IMR-90 (cell line): ENCODE measurements at regions not wholly inside any gene's neighbourhood (a gene's known extent, or its start where the extent isn't known, plus 50 kb on each side); places are given as distances from the start of the nearest gene placed in this dataset.

Experiments
- ATAC-seq: fragments of 200-7000 bp; cut with Tn5 transposase; 2 replicates; pipeline ENCODE4 v1.9.1; 2020; ENCODE audit warnings: low read depth, mild to moderate bottlenecking, moderate library complexity
- BruUV-seq: library from RNA; stranded (reverse); fragments of 400-500 nt; replicated peaks from 2 replicates; lab custom pipeline; 2021; lab: Mats Ljungman, UMichigan
- CTCF ChIA-PET: fragments of 300-600 bp; formaldehyde crosslinking; extraction: SDS; loops from one replicate; lab custom pipeline; 2021; ENCODE audit warnings: antibody characterized with exemption; lab: Yijun Ruan, JAX
- POLR2A ChIA-PET: fragments of 300-600 bp; sonication (Branson Sonifier 250); formaldehyde crosslinking; loops from one replicate; lab custom pipeline; 2022; ENCODE audit warnings: antibody characterized with exemption; ENCODE audit not compliant: unreplicated experiment; lab: Charles Lee
- DNase-seq: peaks from one replicate; pipeline ENCODE4 v3.0.0; 2013
- H2AFZ ChIP-seq: replicated peaks from 2 replicates; pipeline ENCODE3; 2013; ENCODE audit warnings: low read length, mild to moderate bottlenecking; ENCODE audit not compliant: poor library complexity
- H2AK5ac ChIP-seq: 2 replicates; pipeline ENCODE4 v1.6.1; 2013; ENCODE audit warnings: low read depth, low read length, inconsistent platforms
- H2AK9ac ChIP-seq: replicated peaks from 2 replicates; pipeline ENCODE3; 2013; ENCODE audit warnings: mild to moderate bottlenecking, low read depth, low read length, moderate library complexity; ENCODE audit not compliant: poor library complexity
- H2BK120ac ChIP-seq: 2 replicates; pipeline ENCODE4 v1.6.1; 2013; ENCODE audit warnings: low read depth, low read length, inconsistent platforms
- H2BK15ac ChIP-seq: 3 replicates; pipeline ENCODE4 v1.6.1; 2013; ENCODE audit warnings: low read depth, low read length, inconsistent platforms
- H2BK20ac ChIP-seq: 2 replicates; pipeline ENCODE4 v1.6.1; 2013; ENCODE audit warnings: low read depth, mild to moderate bottlenecking, inconsistent platforms, low read length, moderate library complexity
- H2BK5ac ChIP-seq: 2 replicates; pipeline ENCODE4 v1.6.1; 2013; ENCODE audit warnings: mild to moderate bottlenecking, low read depth, low read length, inconsistent platforms; ENCODE audit not compliant: poor library complexity, severe bottlenecking
- H3K14ac ChIP-seq: replicated peaks from 2 replicates; pipeline ENCODE4 v1.6.1; 2013; ENCODE audit warnings: low read depth, low read length, inconsistent platforms
- H3K18ac ChIP-seq: 2 replicates; pipeline ENCODE4 v1.6.1; 2013; ENCODE audit warnings: low read depth, low read length, control low read depth
- H3K23ac ChIP-seq: 2 replicates; pipeline ENCODE4 v1.6.1; 2013; ENCODE audit warnings: low read depth, low read length, inconsistent platforms
- H3K27ac ChIP-seq: 2 replicates; pipeline ENCODE4 v1.5.1; 2013; ENCODE audit warnings: mild to moderate bottlenecking, control low read depth, low read length; ENCODE audit not compliant: insufficient read depth
- H3K27me3 ChIP-seq: 2 replicates; pipeline ENCODE4 v1.6.1; 2013; ENCODE audit warnings: low read length; ENCODE audit not compliant: control insufficient read depth, insufficient read depth
- H3K36me3 ChIP-seq: 2 replicates; pipeline ENCODE4 v1.6.1; 2013; ENCODE audit warnings: low read length, mixed read lengths; ENCODE audit not compliant: control insufficient read depth, insufficient read depth
- H3K4ac ChIP-seq: 2 replicates; pipeline ENCODE4 v1.6.1; 2013; ENCODE audit warnings: low read depth, low read length, inconsistent platforms
- H3K4me1 ChIP-seq: 2 replicates; pipeline ENCODE4 v1.6.1; 2013; ENCODE audit warnings: low read length, mixed read lengths; ENCODE audit not compliant: control insufficient read depth, insufficient read depth
- H3K4me2 ChIP-seq: 2 replicates; pipeline ENCODE4 v1.6.1; 2013; ENCODE audit warnings: low read depth, mild to moderate bottlenecking, control low read depth, low read length, moderate library complexity
- H3K4me3 ChIP-seq: 2 replicates; pipeline ENCODE4 v1.5.1; 2013; ENCODE audit warnings: low read depth, mild to moderate bottlenecking, control low read depth, low read length, moderate library complexity; ENCODE audit not compliant: insufficient read depth
- H3K56ac ChIP-seq: 2 replicates; pipeline ENCODE4 v1.6.1; 2013; ENCODE audit warnings: low read length, inconsistent platforms; ENCODE audit not compliant: insufficient read depth; ENCODE audit errors: extremely low read depth
- H3K79me1 ChIP-seq, 2 experiments: 2 replicates each; pipeline ENCODE4 v1.6.1; 2013; ENCODE audit warnings: low read length in 2 of 2, inconsistent platforms in 1 of 2, low read depth in 1 of 2
- H3K9ac ChIP-seq: 2 replicates; pipeline ENCODE4 v1.6.1; 2013; ENCODE audit warnings: low read depth, low read length, control low read depth
- H3K9me1 ChIP-seq: 2 replicates; pipeline ENCODE4 v1.6.1; 2013; ENCODE audit warnings: low read length, inconsistent platforms; ENCODE audit not compliant: insufficient read depth
- H3K9me3 ChIP-seq: 2 replicates; pipeline ENCODE4 v1.6.1; 2013; ENCODE audit warnings: low read length; ENCODE audit not compliant: control insufficient read depth, insufficient read depth
- H4K20me1 ChIP-seq: 2 replicates; pipeline ENCODE4 v1.6.1; 2013; ENCODE audit warnings: low read length, inconsistent platforms; ENCODE audit not compliant: insufficient read depth
- H4K5ac ChIP-seq: 2 replicates; pipeline ENCODE4 v1.6.1; 2013; ENCODE audit warnings: mild to moderate bottlenecking, low read depth, low read length, control low read depth
- H4K8ac ChIP-seq, 2 experiments: 2 replicates each; pipeline ENCODE4 v1.6.1; 2013; ENCODE audit warnings: low read depth in 2 of 2, low read length in 2 of 2, control low read depth in 1 of 2, inconsistent platforms in 1 of 2
- H4K91ac ChIP-seq: 2 replicates; pipeline ENCODE4 v1.6.1; 2013; ENCODE audit warnings: low read depth, low read length, inconsistent platforms; ENCODE audit not compliant: insufficient read depth
- BHLHE40 ChIP-seq: fragments of 150-350 bp; IDR thresholded peaks from 2 replicates; pipeline ENCODE4 v1.6.1; 2016; ENCODE audit warnings: mild to moderate bottlenecking, low read depth, low read length
- CEBPB ChIP-seq: IDR thresholded peaks from 2 replicates; pipeline ENCODE4 v1.6.1; 2012; ENCODE audit warnings: low read depth, low read length, improper control_type of control experiment
- CHD1 ChIP-seq: IDR thresholded peaks from 2 replicates; pipeline ENCODE4 v1.6.1; 2012; ENCODE audit warnings: low read depth, low read length, improper control_type of control experiment
- FOS ChIP-seq: fragments of 150-350 bp; IDR thresholded peaks from 2 replicates; pipeline ENCODE4 v1.6.1; 2016; ENCODE audit warnings: low read depth, low read length
- MAFK ChIP-seq: IDR thresholded peaks from 2 replicates; pipeline ENCODE4 v1.6.1; 2012; ENCODE audit warnings: low read depth, low read length, improper control_type of control experiment
- MAZ ChIP-seq: IDR thresholded peaks from 2 replicates; pipeline ENCODE4 v1.6.1; 2012; ENCODE audit warnings: low read depth, mild to moderate bottlenecking, low read length, improper control_type of control experiment, moderate library complexity, borderline replicate concordance
- MXI1 ChIP-seq: IDR thresholded peaks from 2 replicates; pipeline ENCODE4 v1.6.1; 2012; ENCODE audit warnings: low read depth, mild to moderate bottlenecking, low read length, moderate library complexity, borderline replicate concordance
- NFE2L2 ChIP-seq: fragments of 150-350 bp; IDR thresholded peaks from 2 replicates; pipeline ENCODE4 v1.6.1; 2016; ENCODE audit warnings: low read depth, mild to moderate bottlenecking, low read length
- POLR2A ChIP-seq: IDR thresholded peaks from 2 replicates; pipeline ENCODE4 v1.6.1; 2012; ENCODE audit warnings: mild to moderate bottlenecking, low read depth, low read length
- RAD21 ChIP-seq: IDR thresholded peaks from 2 replicates; pipeline ENCODE4 v1.6.1; 2012; ENCODE audit warnings: low read length, improper control_type of control experiment
- RCOR1 ChIP-seq: IDR thresholded peaks from 2 replicates; pipeline ENCODE4 v1.6.1; 2012; ENCODE audit warnings: mild to moderate bottlenecking, low read length, improper control_type of control experiment; ENCODE audit not compliant: insufficient replicate concordance
- RFX5 ChIP-seq: IDR thresholded peaks from 2 replicates; pipeline ENCODE4 v1.8.0; 2012; ENCODE audit warnings: low read depth, mild to moderate bottlenecking, low read length, moderate library complexity
- SMC3 ChIP-seq: fragments of 150-350 bp; IDR thresholded peaks from 2 replicates; pipeline ENCODE4 v1.6.1; 2016; ENCODE audit warnings: low read depth, mild to moderate bottlenecking, antibody characterized with exemption, low read length, moderate library complexity
- WGBS, 2 experiments: methylation state at CpG; one replicate each; pipeline versions ENCODE4 v1.1.5 to v1.1.7; 2013; ENCODE audit warnings: missing lambda C conversion rate in 2 of 2; ENCODE audit not compliant: insufficient read length in 1 of 2; ENCODE audit errors: extremely low coverage in 2 of 2; 5-methylcytosine and 5-hydroxymethylcytosine counted together
- dilution Hi-C: fragments of 300-500 bp; cut with HindIII; formaldehyde crosslinking; loops from one replicate; pipeline ENCODE4 v1.14.3; 2018; ENCODE audit warnings: low sequenced_read_pairs; ENCODE audit not compliant: unreplicated experiment
- in situ Hi-C: fragments of 300-500 bp; cut with MboI; formaldehyde crosslinking; loops from 3 replicates; pipeline ENCODE4 v1.14.3; 2019; ENCODE audit warnings: low sequenced_read_pairs, inconsistent platforms, mixed read lengths
- intact Hi-C: fragments of 100-400 bp; cut with micrococcal nuclease; formaldehyde crosslinking; loops from 2 replicates; pipeline ENCODE4 v1.10.0; 2022
- TF ChIP-seq, protein P1 (sequence below): fragments of 150-350 bp; IDR thresholded peaks from 2 replicates; pipeline ENCODE4 v1.6.1; 2017; ENCODE audit warnings: mild to moderate bottlenecking, antibody characterized with exemption, low read length, low read depth
- TF ChIP-seq, protein P2 (sequence below): conservative IDR thresholded peaks from 2 replicates; pipeline ENCODE4 v1.5.1; 2012; ENCODE audit warnings: mild to moderate bottlenecking, low read depth, low read length, improper control_type of control experiment
- TF ChIP-seq, protein P3 (sequence below): fragments of 150-350 bp; IDR thresholded peaks from 2 replicates; pipeline ENCODE4 v1.6.1; 2016; ENCODE audit warnings: low read depth, mild to moderate bottlenecking, low read length, moderate library complexity, borderline replicate concordance

DNA sequence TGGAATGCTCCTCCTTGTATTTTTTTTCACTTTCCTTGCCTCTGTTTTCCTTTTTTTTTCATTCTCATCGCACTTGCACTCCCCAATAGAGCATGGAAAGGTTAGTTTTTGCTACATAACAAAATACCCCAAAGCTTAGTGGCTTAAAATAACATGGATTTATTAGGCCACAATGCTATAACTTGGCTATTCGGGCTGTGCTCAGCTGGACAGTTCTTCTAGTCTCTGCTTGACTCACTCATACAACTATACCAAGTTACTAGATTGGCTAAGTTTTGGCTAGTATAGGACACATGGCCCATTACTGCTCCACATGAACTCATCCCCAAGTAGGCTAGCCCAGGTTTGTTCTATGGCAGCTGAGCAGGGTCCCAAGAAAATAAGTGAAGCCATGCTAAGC is 94.5 kb upstream of the ANKEF1 start:
- H3K4ac ChIP-seq: no peak overlapping the region
- no CpG with 5 or more reads among the region's 2 CpGs for WGBS, 2 experiments
- no peak overlapping the region for H3K56ac ChIP-seq
- H4K8ac ChIP-seq: no peak overlapping the region
- H3K18ac ChIP-seq: no peak overlapping the region
- H3K9ac ChIP-seq: no peak overlapping the region
- H2AK5ac ChIP-seq: no peak overlapping the region
- no peak overlapping the region for H3K14ac ChIP-seq
- no peak overlapping the region for H2BK20ac ChIP-seq
- no peak overlapping the region for H4K91ac ChIP-seq
- ATAC-seq (no peak), DNase-seq (no peak)
- H3K9me3 ChIP-seq: no peaks in the 10 kb centered on the region
- no peak overlapping the region for H2AK9ac ChIP-seq
- intact Hi-C loops: no loop called here
- TF ChIP-seq MAZ (no peak), CEBPB (no peak), SMC3 (no peak), CHD1 (no peak), MAFK (no peak), NFE2L2 (no peak), RCOR1 (no peak), POLR2A (no peak), BHLHE40 (no peak), RAD21 (no peak), RFX5 (no peak), MXI1 (no peak), FOS (no peak)
- TF ChIP-seq, protein P1, sequence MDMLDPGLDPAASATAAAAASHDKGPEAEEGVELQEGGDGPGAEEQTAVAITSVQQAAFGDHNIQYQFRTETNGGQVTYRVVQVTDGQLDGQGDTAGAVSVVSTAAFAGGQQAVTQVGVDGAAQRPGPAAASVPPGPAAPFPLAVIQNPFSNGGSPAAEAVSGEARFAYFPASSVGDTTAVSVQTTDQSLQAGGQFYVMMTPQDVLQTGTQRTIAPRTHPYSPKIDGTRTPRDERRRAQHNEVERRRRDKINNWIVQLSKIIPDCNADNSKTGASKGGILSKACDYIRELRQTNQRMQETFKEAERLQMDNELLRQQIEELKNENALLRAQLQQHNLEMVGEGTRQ: no peak
- TF ChIP-seq, protein P2, sequence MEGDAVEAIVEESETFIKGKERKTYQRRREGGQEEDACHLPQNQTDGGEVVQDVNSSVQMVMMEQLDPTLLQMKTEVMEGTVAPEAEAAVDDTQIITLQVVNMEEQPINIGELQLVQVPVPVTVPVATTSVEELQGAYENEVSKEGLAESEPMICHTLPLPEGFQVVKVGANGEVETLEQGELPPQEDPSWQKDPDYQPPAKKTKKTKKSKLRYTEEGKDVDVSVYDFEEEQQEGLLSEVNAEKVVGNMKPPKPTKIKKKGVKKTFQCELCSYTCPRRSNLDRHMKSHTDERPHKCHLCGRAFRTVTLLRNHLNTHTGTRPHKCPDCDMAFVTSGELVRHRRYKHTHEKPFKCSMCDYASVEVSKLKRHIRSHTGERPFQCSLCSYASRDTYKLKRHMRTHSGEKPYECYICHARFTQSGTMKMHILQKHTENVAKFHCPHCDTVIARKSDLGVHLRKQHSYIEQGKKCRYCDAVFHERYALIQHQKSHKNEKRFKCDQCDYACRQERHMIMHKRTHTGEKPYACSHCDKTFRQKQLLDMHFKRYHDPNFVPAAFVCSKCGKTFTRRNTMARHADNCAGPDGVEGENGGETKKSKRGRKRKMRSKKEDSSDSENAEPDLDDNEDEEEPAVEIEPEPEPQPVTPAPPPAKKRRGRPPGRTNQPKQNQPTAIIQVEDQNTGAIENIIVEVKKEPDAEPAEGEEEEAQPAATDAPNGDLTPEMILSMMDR: no peak
- TF ChIP-seq, protein P3, sequence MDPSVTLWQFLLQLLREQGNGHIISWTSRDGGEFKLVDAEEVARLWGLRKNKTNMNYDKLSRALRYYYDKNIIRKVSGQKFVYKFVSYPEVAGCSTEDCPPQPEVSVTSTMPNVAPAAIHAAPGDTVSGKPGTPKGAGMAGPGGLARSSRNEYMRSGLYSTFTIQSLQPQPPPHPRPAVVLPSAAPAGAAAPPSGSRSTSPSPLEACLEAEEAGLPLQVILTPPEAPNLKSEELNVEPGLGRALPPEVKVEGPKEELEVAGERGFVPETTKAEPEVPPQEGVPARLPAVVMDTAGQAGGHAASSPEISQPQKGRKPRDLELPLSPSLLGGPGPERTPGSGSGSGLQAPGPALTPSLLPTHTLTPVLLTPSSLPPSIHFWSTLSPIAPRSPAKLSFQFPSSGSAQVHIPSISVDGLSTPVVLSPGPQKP: no peak
- no peak overlapping the region for H3K27ac ChIP-seq
- in situ Hi-C loops: no loop called here
- CTCF ChIA-PET: interaction anchor here (0.6 kb wide), 2 partner anchors 8 to 26 kb away, joined by 5 read pairs; no protein-coding TSS in a partner anchor
- H2AFZ ChIP-seq: no peak overlapping the region
- dilution Hi-C loops: no loop called here
- no peak overlapping the region for H3K4me2 ChIP-seq
- no TSS peak for BruUV-seq
- H2BK120ac ChIP-seq: no peak overlapping the region
- H3K4me1 ChIP-seq: no peaks in the 10 kb centered on the region
- no peak overlapping the region for H2BK5ac ChIP-seq
- H3K27me3 ChIP-seq: no peaks in the 10 kb centered on the region
- no peak overlapping the region for H3K23ac ChIP-seq
- no peak overlapping the region for H3K4me3 ChIP-seq
- no peaks in the 10 kb centered on the region for H3K36me3 ChIP-seq
- POLR2A ChIA-PET: no interaction called here
- H4K20me1 ChIP-seq: no peaks in the 10 kb centered on the region
- no peak overlapping the region for H4K5ac ChIP-seq
- no peaks in the 10 kb centered on the region for H3K79me1 ChIP-seq
- no peaks in the 10 kb centered on the region for H3K9me1 ChIP-seq
- no peak overlapping the region for H2BK15ac ChIP-seq
